ENCODE measurements at regions not wholly inside any gene's neighbourhood (a gene's known extent, or its start where the extent isn't known, plus 50 kb on each side); places are given as distances from the start of the nearest gene placed in this dataset.
"Not testable (repeated sequence)": the region's sequence is repeated elsewhere in the genome, so short reads cannot be mapped to it uniquely, and the experiment has no call there.

GRCh38 chr1:30569384-30569783, 154.0 kb downstream of the MATN1 start:
- DNase-seq (ENCODE audit: low read depth in 2 of 2), result no peak

- DNase-seq (ENCODE audit: low read depth in 2 of 2), result no peak
These were observed 160.8 kb downstream of the MATN1 start for GRCh38 chr1:30562559-30562958.

DNA sequence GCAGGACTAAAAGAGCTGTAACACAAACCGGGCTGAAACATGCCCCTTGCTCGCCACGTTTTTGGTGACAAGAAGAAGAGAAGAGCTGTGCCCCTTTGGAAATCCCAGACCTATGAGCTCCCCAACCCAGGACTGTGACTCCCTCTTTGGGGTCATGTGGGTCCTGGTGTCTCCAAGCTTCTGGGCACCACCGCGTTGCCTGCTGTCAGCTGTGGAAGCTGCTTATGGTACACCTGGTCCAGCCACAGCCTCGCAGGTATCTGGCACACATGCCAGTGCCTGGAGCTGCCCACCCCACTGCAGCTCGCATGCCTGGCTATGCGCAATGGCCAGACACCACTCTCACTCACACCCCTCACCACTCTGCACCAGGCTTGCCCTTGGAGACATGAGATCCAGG, 171.8 kb downstream of the MATN1 start:
- DNase-seq (ENCODE audit: low read depth in 2 of 2), result no peak

DNA sequence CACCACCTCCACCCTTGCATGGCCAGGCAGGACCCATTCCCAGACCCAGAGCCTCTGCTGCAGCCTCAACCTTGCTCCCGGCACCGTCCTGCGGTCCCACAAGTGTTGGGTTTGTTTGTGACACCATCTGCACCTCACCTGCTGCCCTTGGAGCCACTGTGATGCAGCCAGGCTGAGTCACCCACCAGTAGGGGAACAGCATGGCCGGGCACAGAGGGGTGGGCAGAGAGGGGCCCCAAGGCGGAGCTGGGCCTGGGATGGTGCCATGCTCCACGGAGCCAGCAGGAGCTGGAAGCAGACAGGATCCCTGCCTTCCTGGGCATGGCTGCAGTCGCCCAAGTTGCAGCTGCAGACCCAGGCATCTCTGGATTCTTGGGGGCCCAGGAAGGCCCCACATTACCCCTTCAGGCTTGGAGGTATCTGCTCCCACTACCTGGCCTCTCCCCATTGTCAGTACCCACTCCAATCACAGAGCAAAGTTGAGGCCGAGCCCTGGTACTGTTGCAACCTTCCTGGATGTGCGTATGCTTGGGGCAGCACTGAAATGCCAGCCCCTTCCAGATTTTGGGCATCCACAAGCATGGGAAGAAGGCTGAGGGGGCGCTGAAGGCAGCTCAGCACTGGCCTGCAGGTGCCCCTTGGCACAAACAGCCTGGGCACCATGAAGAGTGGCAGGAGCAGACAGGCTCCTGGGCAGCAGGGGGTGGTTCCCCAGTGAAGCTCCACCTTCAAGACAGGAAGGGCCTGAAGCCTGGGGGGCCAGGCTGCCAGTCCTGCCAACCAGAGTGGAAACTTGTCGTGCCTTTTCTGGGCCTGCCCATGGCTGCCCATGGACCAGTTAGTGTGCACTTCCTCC, 172.8 kb downstream of the MATN1 start:
- no peak for DNase-seq (ENCODE audit: low read depth in 2 of 2)

DNA sequence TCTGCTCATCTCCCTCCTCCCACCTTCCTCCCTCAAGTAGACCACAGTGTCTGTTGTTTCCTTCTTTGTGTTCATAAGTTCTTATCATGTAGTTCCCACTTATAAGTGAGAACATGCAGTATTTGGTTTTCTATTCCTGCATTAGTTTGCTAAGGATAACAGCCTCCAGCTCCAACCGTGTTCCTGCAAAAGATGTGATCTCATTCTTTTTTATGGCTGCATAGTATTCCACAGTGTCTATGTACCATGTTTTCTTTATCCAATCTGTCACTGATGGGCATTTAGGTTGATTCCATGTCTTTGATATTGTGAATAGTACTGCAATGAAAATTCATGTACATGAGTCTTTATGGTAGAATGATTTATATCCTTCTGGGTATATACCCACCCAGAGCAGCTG, 173.5 kb downstream of the MATN1 start:
- DNase-seq (ENCODE audit: low read depth in 2 of 2), result not testable (repeated sequence)

DNA sequence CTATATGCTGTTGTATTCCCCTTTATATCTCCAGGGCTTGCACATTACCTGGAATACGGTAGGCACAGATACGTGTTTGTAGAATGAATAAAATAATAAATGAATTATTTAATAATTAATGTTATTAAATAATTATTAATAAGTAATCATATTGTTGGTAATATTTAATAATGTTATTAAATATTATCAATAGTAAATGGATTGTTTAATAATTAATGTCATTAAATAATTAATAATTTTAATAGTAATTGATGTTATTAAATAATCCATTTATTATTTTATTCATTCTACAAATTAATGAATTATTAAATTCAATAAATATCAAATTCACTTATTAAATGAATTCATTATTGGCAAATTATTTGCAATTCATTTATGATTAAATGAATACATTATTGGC, 175.1 kb downstream of the MATN1 start:
- DNase-seq (ENCODE audit: low read depth in 2 of 2), result no peak

DNA sequence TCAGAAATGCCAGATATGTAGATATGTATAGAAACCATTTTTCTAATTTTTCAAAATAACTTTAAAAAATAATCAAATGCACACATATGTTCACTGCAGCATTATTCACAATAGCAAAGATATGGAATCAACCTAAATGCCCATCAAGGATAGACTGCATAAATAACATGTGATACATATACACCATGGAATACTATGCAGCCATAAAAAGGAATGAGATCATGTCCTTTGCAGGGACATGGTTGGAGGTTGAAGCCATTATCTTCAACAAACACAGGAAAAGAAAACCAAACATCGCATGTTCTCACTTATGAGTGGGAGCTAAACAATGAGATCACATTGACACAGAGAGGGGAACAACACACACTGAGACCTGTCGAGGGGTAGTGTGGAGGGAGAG, 176.1 kb downstream of the MATN1 start:
- not testable (repeated sequence) for DNase-seq (ENCODE audit: low read depth in 2 of 2)

DNA sequence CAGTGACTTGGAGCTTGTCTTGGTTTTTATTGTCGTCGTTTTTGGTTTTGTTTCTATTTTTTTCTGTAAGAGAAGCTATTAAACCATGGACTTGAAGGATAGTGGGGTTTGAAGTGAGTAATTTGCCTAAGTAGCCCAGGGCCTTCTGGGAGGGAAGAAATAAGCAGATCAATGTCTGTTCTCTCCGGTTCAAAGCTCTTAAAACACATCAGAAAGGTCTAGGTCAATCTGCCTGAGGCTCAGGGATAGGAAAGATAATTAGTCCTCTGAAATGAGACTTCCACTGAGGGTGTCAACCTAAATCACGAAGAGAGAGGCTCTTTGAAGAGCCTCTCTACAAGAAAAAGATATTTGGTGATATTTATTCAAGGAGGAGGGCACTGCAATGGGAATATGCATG, 178.0 kb downstream of the MATN1 start:
- no peak for DNase-seq (ENCODE audit: low read depth in 2 of 2)

DNA sequence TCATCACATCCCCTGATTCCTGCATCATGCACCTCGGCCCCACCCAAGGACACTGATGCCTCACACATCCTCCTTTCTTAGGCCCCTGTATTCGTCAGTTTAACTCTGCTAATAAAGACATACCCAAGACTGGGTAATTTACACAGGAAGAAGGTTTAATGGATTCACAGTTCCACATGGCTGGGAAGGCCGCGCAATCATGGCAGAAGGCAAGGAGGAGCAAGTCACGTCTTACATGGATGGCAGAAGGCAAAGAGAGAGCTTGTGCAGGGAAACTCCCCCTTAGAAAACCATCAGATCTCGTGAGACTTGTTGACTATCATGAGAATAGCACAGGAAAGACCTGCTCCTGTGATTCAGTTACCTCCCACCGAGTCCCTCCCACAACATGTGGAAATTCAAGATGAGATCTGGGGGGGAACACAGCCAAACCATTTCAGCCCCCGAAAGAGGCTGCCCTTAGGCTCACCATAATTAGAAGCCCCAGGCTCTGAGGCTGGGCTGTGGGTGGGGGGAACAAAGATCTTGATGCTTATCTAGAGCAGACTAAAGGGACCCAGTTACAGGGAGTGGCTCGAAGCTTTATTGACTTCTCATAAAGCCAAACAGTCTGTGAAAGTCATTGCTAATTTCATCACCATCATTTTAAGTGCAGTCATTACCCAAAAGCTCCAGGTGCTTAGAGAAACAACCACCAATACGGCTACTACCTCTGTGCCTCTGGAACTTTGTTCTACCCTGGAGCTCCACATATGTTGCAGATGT, 181.5 kb downstream of the MATN1 start:
- DNase-seq (ENCODE audit: low read depth in 2 of 2), result no peak

DNA sequence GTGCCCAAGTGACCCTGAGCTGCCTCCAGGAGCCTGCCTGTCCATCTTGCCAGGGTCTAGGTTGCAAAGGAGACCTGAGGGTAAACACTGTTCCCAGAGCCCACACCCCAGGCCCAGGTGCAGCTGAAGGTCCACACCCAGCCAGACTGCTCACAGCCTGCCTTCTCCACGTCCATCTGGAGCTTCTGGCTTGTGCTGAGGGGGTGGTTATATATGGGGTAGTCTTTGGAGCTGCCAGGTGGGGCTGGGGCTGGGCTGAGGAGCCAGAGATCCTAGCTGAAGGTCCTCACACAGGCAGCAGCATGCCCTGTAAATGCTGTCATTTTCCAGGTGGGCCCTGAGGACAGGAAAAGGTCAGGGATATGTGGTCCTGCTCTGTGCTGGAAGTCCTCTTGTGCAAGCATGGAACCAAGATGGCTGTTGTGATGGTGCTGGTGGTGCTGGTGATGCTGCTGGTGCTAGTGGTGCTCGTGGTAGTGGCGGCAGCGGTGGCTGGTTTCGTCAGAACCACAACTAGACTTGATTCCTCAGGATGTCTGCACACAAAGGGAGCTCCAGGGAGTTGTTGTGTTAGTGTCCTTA, 182.7 kb downstream of the MATN1 start:
- no peak for DNase-seq (ENCODE audit: low read depth in 2 of 2)

GRCh38 chr1:30539884-30540283, 183.5 kb downstream of the MATN1 start:
- no peak for DNase-seq (ENCODE audit: low read depth in 2 of 2)

DNA sequence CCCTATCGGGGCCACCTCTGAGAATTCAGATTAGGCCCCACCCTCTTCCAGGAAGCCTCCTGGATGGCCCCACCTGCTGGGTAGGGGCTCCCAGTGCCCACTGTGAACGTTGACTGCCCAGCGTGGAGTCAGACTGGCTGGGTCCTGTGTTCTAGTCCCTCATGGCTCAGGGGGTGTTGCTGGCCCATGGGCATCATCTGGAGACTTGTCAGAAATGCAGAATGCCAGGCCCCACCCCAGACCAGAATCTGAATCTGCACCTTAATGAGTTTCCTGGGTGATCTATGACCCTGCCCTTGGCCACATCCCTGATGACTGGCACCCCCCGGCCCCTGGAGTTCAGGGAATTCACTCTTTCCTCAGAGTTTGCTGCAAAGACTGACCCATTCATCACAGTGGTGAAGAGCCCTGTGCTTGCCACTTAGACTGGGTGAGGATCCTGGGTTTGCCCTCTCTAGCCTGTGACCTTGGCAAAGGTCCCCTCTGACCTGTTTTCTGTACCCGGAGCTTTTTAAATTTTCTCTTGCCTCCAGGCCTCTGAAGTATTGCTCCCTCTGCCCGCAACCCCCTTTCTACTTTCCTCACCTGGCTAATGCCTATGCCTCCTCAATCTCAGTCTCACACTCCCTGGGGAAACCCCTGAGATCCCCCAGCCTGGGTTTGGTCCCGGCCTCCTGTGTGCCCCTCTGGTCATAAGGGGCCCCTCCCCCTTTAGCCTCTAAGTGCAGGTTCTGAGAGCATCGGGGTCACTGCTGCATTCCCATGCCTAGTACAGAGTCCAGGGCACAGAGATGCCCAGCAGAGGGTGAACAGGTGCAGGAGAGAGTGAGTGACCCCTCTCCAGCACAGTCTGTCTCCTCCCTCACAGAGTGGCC, 184.2 kb downstream of the MATN1 start:
- DNase-seq (ENCODE audit: low read depth in 2 of 2), result no peak

DNA sequence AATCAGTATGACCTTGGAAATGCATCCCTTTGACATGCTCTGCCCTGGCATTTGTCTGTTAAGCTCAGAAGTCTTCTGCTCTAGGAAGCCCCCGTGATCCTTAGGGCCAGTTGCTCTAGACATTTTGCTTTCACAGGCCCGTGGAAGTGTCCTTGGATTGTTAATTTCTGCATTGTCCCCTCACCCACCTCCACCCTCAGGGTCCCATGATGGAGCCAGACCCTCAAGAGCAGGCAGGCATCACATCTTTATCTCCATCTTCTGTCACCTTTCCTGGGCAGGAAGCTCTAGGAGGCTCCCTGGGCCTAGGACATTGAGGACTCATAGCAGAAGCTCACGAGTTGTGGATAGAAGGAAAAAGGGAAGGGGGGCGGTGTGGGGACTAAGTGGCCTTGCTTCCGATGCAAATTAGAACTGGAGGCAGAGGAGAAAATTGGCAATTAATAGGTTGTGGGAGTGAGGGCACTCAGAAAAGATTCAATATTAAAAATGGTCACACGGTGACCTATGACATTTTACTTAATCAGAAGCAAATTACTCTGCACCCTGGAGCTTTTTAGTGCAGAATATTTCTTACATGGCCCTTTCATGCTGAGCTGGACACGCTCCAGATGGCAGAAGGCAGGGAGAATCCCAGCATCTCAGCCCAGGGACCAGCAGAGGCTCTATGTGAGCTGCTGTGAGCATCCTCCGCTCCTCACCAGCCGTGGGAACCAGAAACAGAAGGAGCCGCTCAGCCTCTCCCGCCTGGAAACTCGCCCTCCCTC, 185.0 kb downstream of the MATN1 start:
- no peak for DNase-seq (ENCODE audit: low read depth in 2 of 2)

- DNase-seq (ENCODE audit: low read depth in 2 of 2), result no peak
These were observed 186.1 kb downstream of the MATN1 start for GRCh38 chr1:30537279-30537678.

DNA sequence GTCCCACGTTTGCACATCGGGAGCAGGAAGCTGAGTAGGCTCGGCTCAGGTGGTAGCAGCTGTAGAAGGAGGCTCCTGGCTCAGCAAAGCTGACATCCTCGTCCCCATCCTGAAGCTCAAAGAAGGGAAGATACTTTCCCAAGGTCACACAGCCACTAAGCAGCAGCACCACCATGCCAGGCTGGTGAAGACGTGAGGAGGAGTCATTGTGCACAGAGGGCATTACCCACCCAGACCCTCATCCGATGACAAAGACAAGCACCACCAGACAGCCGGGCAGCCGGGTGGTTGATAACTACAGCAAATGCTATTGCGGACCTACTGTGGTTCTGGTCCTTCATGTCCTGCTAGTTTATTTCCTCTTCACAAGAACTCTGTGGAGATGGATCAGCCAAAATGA, 186.9 kb downstream of the MATN1 start:
- no peak for DNase-seq (ENCODE audit: low read depth in 2 of 2)

DNA sequence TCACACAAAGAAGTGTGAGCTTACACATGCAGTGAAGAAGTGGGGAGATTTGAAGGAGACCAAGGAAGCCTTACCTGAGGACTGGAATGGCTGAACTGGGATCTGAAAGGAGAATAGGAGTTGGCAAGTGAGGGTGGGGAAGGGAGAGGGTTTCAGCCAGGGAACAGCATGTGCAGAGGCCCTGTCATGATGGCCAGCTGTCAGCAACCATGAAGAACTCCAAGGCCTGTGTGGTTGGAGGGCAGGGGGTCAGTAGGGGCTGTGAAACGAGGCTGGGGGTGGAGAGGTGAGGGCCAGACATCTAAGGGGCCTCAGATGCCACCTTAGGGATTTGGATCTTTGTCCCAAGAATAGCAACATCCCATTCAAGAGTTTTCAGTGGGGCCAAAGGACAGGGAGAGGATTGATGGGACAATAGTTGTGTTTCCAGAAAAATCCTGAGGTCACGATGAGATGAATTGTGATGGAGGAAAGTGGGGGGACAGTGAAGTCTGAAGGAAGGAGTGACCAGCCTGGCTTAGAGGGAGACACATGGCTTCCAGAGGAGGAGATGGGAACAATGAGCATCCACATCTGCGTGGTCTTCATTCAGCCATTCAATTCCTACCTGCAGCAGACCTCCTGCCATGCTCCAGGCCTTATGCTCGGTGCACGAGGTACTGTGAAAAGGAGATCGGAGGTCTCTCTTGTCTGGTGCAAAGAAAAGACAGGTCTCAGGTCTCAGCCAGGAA, 187.6 kb downstream of the MATN1 start:
- DNase-seq (ENCODE audit: low read depth in 2 of 2), result no peak

GRCh38 chr1:30534551-30534940, 188.8 kb downstream of the MATN1 start:
- DNase-seq (ENCODE audit: low read depth in 2 of 2), result no peak

DNA sequence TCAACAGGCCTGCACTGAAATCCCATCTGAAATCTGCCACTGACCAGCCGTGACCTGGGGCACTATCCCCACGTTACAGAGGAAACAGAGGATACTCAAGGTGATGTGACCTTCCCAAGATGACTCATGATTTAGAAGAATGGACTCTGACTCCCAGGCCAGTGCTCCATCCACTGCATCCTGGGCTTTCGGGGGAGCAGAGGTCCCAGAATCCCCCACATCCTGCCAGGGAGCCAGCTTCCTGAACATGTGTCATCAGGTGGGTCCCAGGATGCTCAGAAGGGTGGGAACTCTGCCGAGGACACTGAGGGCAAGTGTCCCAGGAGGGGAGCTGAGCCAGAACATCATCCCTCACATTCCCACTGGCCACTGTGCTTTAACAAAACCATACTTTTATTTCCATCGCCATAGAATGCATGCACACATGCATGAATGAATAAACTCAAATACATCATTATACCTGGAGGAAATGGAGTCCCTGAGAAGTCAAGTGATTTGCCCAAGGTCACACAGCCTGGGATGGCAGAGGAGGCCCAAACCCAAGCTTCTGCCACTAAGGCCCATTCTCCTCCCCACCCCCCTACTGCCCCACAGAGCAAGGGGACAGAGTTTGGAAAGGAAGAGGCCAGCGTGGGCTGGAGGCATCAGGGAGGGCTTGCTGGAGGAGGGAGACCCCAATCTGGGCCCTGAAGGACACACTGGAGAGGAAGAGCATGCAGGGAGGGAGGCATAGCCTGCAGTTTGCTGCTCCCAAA, 189.4 kb downstream of the MATN1 start:
- DNase-seq (ENCODE audit: low read depth in 2 of 2), result no peak

DNA sequence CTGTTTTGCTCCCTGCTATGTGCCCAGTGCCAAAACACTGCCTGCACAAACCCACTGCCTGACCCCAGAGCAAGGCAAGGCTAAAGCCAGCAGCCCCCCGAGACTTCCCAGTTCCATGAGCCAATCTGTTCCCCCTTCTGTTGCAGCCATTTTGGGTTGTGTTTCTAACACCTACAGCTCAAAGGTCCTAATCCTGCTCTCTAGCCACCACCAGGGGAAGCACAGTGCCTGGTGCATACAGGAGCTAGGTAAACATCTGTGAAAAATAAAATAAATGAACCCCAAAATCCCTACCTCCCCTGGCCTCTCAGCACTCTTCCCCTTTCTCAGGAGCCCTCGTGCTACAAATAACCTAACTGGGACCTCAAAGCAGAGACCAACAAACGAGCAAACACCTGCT, 190.2 kb downstream of the MATN1 start:
- no peak for DNase-seq (ENCODE audit: low read depth in 2 of 2)

GRCh38 chr1:30532621-30533020, 190.8 kb downstream of the MATN1 start:
- DNase-seq (ENCODE audit: low read depth in 2 of 2), result no peak
